MM.1S (cell line): ENCODE measurements at regions not wholly inside any gene's neighbourhood (a gene's known extent, or its start where the extent isn't known, plus 50 kb on each side); places are given as distances from the start of the nearest gene placed in this dataset.

Source experiments
- CTCF ChIP-seq: fragments of 300-600 bp; sonication (generic); IDR thresholded peaks from 2 replicates; pipeline ENCODE4 v1.5.1; 2016; ENCODE audit warnings: antibody characterized with exemption, low read length, mixed read lengths
- EZH2 ChIP-seq: fragments of 300-600 bp; sonication (generic); optimal IDR thresholded peaks from 2 replicates; pipeline ENCODE3; 2017; ENCODE audit warnings: low read depth, mild to moderate bottlenecking, antibody characterized with exemption, low read length, mixed read lengths

GRCh38 chr3:146307456-146307725 lies 56.5 kb upstream of the PLSCR4 start:
- TF ChIP-seq CTCF (no peak), EZH2 (no peak)
